B cell (primary cell): ENCODE measurements at regions not wholly inside any gene's neighbourhood (a gene's known extent, or its start where the extent isn't known, plus 50 kb on each side); places are given as distances from the start of the nearest gene placed in this dataset.

Experiments
- EZH2 ChIP-seq: IDR thresholded peaks from 2 replicates; pipeline ENCODE4 v1.6.1; 2012; ENCODE audit warnings: borderline replicate concordance, low read depth, mild to moderate bottlenecking, moderate library complexity, low read length; ENCODE audit not compliant: insufficient read depth, poor library complexity, severe bottlenecking
- TF ChIP-seq, protein P1 (sequence below): fragments of 200-600 bp; IDR thresholded peaks from one replicate; pipeline ENCODE4 v1.8.0; 2022; ENCODE audit warnings: antibody characterized with exemption, mild to moderate bottlenecking

DNA sequence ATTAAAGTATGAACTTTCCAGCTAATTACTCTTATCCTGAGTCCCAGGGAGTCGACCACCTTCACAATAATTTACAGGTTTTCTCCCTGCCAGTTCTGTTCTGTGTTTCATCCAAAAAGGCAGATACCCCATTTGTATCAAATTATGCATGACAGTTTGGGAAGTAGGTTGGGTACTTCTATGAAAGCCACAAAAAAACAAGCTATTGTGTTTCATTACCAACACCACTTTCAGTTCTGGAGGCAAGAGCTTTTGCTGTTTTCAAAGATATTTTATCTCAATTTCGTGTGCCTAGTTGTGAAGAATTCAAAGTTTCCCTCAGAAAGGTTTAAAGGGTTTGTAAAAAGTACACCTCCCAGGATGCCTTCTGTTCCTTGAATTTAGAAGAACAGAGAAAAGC is 557.4 kb downstream of the FLRT2 start:
- TF ChIP-seq, protein P1, sequence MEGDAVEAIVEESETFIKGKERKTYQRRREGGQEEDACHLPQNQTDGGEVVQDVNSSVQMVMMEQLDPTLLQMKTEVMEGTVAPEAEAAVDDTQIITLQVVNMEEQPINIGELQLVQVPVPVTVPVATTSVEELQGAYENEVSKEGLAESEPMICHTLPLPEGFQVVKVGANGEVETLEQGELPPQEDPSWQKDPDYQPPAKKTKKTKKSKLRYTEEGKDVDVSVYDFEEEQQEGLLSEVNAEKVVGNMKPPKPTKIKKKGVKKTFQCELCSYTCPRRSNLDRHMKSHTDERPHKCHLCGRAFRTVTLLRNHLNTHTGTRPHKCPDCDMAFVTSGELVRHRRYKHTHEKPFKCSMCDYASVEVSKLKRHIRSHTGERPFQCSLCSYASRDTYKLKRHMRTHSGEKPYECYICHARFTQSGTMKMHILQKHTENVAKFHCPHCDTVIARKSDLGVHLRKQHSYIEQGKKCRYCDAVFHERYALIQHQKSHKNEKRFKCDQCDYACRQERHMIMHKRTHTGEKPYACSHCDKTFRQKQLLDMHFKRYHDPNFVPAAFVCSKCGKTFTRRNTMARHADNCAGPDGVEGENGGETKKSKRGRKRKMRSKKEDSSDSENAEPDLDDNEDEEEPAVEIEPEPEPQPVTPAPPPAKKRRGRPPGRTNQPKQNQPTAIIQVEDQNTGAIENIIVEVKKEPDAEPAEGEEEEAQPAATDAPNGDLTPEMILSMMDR, result no peak
- TF ChIP-seq EZH2, result no peak
